ENCODE measurements at regions not wholly inside any gene's neighbourhood (a gene's known extent, or its start where the extent isn't known, plus 50 kb on each side); places are given as distances from the start of the nearest gene placed in this dataset.

GRCh38 chr14:65916055-65916454, 503.5 kb downstream of the FUT8 start:
- TF ChIP-seq CSDC2 (CRISPR knock-in tag; IDR thresholded peaks at IDR 0.05) (no peak), GLIS3 (CRISPR knock-in tag; IDR thresholded peaks at IDR 0.05) (no peak), PPARA (CRISPR knock-in tag; IDR thresholded peaks at IDR 0.05; ENCODE audit: borderline replicate concordance) (no peak), ZNF70 (CRISPR knock-in tag; IDR thresholded peaks at IDR 0.05) (no peak), TSHZ2 (CRISPR knock-in tag; IDR thresholded peaks at IDR 0.05) (no peak), ZFP30 (CRISPR knock-in tag; IDR thresholded peaks at IDR 0.05) (no peak), CSRNP3 (CRISPR knock-in tag; IDR thresholded peaks at IDR 0.05) (no peak), BACH2 (CRISPR knock-in tag; IDR thresholded peaks at IDR 0.05; ENCODE audit: borderline replicate concordance) (no peak), ARNTL (CRISPR knock-in tag; IDR thresholded peaks at IDR 0.05; ENCODE audit: borderline replicate concordance, low read depth) (no peak), ZC3H10 (CRISPR knock-in tag; IDR thresholded peaks at IDR 0.05) (no peak), ESRRG (CRISPR knock-in tag; IDR thresholded peaks at IDR 0.05) (no peak), PATZ1 (CRISPR knock-in tag; IDR thresholded peaks at IDR 0.05; ENCODE audit: borderline replicate concordance) (no peak), SNAI2 (CRISPR knock-in tag; IDR thresholded peaks at IDR 0.05) (no peak)

All from SK-N-SH treated with all-trans-retinoic acid at 6 μM for 48 hours (cell line).